HG03045 (cell line): ENCODE measurements at regions not wholly inside any gene's neighbourhood (a gene's known extent, or its start where the extent isn't known, plus 50 kb on each side); places are given as distances from the start of the nearest gene placed in this dataset.
A peak's percentile ranks its signal among the peaks of the same experiment; 100 is the strongest.
"Not testable (repeated sequence)": the region's sequence is repeated elsewhere in the genome, so short reads cannot be mapped to it uniquely, and the experiment has no call there.

Experiments
- ATAC-seq: cut with Tn5 transposase; IDR thresholded peaks from one replicate; pipeline ENCODE4 v1.9.1; 2021; ENCODE audit warnings: mild to moderate bottlenecking, moderate library complexity; ENCODE audit not compliant: unreplicated experiment

DNA sequence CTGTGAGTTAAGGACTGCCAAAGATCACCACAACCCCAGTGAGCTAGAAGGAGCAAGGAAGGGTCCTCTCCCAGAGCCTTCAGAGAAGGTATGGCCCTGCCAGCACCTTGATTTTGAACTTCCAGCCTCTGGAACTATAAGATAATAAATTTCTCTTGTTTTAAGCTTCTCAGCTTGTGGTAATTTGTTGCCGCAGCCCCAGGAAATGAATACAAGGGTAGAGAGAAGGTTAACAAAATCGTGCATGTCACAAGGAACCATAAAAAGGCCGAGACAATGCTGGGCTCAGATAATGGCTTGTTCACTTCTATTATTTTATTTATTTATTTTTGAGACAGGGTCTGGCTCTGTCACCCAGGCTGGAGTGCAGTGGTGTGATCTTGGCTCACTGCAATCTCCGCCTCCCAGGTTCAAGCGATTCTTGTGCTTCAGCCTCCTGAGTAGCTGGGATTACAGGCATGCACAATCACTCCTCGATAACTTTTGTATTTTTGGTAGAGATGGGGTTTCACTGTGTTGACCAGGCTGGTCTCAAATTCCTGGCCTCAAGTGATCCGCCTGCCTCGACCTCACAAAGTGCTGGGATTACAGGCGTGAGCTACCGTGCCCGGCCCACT is 71.5 kb downstream of the WSB1 start:
- not testable (repeated sequence) for ATAC-seq

DNA sequence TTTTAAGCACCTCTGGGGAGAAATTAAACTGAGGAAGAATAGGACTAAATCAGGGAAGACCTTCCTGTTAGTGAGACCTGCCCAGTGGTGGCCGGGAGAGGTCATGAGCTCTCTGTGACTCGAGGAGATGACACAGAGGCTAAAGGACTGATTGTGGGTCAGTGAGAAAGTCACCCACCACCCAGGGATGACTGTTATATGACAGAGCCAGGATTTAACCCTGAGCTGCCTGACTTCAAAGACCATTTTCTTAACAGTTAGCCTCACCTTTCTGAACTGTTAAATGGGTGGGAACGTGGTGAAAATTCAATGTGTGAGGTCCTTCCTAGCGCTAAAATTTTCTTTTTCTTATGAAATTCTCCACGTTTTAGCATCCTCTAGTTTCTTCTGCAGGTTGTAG is 72.5 kb downstream of the WSB1 start:
- ATAC-seq = no peak

DNA sequence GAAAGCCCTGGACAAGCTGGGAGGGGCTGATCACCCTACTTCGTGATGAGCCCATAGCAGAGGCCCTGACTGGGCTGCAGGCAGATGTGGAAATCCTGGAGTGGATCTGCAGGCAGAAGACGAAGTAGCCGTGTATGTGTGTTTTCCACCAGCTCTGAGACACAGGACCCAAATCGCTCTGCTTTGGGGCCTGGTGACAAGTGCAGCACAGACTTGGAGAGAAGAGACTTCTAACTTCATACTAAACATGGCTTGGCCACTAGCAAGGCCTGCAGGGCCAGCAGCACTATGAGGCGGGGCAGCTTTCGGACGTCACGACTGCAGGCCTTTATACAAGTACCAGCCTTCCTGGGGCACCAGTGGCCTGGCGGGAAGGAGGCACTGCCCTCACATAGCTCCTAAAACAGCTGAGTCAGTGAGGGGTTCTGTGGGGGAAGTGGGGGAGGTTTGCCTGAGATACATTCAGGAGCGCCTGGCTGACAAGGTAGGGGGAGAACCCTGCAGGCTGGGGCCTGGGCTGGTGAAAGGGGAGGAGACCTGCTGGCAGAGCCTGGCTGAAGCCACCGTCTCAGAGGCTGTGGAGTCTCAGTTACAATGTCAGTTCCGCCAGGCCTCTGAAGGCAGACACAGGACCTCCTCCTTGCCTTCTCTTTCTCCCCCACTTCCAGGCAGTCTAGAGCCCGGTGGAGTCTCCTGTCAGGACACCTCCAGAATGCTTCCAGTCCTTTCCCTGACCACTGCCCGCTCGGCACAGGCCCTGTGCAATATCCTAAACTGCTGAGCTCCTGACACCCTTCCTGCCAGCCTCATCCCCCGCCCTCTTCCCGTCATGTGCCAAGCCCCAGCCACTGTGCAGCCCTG is 73.4 kb downstream of the WSB1 start:
- no peak for ATAC-seq

DNA sequence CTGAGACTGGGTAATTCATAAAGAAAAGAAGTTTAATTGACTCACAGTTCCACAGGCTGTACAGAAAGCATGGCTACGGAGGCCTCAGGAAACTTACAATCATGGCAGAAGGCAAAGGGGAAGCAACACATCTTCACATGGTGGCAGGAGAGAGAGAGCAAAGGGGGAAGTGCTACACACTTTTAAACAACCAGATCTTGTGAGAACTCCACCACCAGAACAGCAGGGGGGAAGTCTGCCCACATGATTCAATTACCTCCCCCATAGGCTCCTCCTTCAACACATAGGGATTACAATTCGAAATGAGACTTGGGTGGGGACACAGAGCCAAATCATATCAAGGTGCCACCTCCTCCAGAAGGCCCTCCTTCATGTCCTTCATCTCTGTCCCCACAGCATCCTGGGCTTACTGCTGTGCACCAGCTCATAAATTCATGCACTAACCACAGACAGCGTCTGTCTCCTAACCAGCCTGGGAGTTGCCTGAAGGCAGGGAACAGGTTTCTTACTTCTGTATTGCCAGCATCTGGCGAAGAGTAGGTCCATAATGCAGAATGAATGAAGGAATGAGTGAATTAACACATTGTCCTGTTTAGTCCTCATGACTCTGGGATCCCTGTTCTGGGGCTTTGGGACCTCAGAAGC is 74.4 kb downstream of the WSB1 start:
- no peak for ATAC-seq

DNA sequence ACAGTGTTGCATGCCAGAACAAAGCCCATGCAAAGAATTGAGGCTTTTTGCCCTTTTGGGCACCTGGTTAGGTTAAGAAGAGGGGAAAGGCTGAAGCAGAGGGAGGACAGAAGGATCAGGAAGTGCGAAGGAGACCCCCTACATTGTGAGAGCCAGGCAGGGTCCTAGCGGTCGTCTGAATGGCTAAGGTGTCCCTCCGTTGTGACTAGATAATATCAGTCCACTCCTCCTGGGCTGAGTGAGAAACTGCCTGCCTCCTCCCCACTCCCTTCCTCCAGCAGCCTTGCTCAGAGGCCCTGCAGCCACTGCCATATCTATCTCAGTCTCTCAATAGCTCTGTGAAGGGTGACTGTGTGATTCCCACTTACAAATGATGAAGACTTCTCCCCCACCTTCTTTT is 75.1 kb downstream of the WSB1 start:
- ATAC-seq = no peak

DNA sequence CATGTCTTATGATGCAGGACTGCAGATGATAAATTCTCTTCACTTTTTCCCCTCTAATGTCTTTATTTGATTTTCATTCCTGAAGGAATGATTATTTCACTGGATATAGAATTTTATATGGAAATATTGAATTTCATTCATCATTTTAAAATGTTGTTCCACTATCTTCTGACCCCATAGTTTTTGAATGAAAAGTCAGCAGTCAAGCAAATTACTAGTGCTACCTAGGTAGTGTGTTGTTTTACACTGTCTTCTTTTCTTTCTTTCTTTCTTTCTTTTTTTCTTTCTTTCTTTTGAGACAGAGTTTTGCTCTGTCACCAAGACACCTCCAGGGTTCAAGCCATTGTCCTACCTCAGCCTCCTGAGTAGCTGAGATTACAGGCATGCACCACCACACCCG is 76.9 kb downstream of the WSB1 start:
- ATAC-seq = no peak

DNA sequence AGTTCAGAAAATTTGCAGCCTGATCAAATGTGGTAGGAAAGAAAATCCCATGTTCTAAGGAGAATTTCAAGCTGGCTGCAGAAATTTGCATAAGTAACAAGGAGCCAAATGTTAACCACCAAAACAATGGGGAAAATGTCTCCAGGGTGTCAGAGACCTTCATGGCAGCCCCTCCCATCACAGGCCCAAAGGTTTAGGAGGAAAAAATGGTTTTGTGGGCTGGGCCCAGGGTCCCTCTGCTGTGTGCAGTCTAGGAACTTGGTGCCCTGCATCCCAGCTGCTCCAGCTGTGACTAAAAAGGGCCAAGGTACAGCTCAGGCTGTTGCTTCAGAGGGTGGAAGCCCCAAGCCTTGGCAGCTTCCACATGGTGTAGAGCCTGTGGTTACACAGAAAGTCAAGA is 79.8 kb downstream of the WSB1 start:
- ATAC-seq = not testable (repeated sequence)

DNA sequence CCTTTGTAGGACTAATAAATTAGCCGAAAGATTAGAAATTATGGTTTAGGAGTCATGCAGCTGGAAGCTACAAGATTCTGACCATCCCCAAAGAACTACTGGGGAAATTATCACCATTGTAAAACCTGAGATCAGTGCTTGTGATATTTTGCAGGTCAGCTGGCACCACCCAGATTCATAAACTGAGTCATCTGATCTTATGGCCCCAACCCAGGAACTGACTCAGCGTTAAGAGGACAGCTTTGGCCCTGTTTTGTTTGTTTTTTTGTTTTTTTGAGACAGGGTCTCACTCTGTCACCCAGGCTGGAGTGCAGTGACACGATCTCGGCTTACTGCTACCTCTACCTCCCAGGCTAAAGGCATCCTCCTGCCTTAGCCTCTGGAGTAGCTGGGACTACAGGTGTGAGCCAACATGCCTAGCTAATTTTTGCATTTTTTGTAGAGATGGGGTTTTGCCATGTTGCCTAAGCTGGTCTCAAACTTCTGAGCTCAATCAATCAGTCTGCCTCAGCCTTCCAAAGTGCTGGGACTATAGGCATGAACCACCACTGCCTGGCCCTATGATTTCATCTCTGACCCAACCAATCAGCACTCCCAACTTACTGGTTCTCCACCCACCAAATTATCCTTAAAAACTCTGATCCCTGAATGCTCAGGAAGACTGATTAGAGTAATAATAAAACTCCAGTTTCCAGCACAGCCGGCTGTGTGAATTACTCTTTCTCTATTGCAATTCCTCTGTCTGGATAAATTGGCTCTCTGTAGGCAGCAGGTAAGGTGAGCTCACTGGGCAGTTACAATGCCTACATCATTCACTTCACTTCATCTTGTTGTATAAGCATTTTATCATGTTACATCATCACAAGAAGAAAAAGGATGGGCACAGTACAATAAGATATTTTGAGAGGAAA is 79.4 kb upstream of the KSR1 start:
- no peak for ATAC-seq

DNA sequence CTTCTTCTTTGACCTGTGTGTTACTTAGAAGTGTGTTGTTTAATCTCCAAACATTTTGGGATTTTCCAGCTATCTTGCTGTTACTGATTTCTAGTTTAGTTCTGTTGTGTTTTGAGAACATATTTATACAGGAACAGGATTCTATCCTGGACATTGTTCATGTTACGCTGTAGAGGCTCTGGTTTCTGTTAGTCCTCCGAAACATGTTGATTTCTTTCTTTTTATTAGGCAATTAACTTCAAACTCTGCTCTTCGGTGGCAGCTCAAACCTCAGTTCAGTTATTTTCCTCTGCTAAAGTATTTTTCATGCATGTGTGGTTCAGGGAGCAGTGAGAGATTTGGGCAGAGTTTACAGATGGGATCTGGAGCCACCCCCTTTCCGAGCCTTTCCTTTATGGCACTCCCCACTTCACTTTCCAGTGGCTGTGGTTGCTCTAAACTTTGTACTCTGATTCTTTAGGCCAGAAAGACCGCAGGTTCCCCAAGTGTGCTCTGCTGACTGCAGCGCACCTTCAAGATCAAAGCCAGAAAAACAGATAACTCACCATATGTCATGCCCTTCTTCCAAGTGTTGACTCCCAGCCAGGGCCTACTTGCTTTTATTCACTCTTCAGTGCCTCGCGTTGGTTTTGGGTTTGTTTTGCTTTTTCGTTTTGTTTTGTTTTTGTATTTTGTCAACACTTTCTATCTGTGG is 77.6 kb upstream of the KSR1 start:
- no peak for ATAC-seq

DNA sequence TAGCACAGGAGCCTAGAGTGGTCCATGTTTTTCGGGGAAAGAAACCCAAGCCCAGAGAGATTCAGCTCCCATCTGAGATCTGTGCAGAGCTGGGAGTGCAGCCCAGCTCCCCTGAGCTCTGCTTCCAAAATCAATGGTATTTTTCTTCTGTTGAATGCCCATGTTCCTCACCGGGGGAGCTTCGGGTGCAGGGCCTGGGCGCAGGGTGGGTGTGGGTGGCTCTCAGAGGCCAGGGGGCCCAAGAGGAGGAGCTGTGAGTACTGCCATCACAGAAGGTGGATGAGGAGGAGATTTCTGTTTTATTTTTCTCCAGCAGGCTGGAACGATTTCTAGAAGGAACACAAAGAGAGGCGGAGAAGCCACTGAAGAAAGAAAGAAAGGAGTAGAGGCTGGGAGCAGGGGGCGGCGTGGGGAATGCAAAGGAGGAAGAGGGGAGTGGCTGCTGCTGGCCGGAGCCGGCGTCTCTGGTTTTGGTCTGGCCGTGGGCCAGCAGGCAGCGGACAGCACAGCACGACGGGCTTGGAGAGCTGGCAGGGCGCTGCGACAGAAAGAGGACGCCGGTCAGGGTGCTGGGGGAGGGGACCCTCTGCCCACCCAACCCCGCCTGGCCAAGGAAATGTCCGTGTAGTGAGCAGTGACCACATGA is 76.2 kb upstream of the KSR1 start:
- no peak for ATAC-seq

DNA sequence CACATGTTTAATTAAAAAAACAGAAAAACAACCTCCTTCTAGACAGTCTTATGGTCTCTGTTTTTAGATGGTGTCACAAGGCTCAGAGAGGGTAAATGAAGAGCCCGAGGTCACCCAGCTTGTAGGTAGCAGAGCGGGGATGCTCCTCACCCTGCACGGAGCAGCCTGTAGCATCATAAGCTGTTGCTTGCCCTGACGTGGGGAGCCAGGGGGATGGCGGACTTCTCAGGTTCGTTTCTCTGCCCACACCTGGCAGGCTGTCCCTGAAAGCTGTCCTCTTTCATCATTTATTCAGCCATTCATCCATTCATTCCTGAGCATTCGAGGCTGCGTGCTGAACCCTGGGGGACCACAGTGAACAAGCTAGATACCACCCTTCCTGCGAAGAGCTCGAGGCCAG is 75.7 kb upstream of the KSR1 start:
- no peak for ATAC-seq

DNA sequence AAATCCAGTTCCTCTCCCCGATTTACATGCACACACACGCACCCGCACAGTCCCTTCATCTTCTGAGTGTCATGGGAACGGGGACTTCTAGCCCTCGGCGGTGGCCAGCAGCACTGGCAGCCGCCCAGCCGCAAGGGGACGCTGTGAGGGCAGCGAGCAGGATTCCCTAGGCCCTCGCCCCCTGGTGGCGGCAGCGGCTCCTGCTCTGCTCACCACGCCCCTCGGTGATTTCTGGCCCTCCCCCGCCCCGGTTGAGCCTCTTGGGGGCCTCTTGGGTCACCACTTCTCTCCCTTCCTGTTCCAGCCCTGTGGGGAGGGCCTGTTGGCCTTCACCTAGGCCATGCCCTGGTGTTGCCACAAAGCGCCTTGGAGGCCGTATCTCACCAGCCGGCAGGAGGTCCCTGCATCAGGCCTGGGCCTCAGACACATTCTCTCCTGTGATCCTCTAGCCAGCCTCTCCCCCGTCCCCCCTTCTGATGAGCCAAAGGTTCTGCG is 75.2 kb upstream of the KSR1 start:
- peak; percentile 60 for ATAC-seq

DNA sequence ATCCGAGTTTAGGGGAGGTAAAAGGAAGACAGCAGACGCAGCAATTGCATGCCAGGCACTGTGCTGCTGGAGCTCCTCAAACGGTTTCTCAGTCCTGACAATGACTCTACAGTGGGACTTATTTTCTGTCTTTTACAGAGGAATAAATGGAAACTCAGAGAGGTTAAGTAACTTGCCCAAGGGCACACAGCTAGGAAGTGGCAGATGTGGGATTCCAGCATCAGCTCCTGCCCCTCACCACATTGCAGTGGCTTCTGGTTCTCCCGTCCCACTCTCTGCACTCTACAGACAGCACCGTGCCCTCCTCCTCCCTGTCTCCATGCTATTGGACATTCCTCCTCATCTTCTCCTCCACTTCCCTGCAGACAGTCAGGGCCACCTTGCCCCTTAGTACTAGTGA is 74.2 kb upstream of the KSR1 start:
- ATAC-seq = no peak

DNA sequence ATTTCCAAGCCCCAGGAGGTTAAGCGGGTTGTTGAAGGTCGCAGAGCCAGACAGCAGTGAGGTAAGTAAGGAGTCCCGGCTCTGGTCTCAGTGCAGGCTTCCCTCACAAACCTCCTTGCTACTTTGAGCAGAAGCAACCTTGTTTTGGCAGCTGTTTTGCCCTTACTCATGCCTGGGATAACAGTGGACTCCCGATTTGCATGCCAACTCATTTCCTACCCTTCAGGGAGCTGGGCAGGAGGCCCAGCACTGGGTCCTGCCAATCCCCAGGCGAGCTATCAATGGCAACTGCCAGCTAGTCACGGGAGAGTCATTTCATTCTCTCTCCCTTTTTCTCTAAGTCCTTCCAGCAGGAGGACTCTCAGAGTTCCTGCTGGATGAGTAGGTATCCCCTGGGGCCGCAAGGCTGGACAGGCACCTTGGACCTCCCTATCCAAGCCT is 72.0 kb upstream of the KSR1 start:
- no peak for ATAC-seq

DNA sequence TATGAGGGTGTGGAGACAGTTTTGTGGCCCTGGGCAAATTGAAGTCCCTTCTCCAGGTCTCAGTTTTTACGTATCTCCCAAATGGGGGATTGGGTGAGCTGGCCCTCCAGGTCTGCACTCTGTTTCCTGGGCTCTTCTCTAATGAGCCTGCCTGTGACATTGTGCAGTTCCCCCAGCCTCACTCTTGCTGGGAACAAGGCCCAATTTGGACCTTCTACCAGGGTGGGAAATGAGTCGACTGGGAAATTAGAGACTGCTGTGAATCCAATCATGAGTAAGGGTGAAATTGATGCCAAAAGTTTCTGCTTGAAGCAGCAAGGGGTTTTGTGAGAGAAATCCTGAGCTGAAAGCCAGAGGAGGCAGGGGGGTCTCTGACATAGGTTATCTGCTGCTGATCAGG is 71.5 kb upstream of the KSR1 start:
- no peak for ATAC-seq

DNA sequence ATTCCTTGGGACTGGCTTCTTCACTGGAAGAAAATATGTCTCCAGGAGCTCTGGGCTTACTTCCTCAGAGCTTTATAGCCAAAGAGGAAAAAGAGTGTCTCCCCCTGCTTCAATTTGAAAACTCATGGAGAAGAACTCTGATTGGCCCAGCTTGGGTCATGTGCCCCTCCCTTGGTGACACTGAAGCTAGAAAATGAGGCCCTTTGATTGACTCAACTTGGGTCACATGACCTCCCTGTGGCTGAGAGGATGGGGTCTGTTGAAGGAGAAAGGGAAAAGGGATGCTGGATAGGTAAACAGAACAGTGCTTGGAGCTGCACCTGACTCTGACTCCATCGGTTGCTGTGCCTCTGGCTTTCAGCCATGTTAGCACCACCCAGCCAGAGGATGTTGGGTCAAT is 70.6 kb upstream of the KSR1 start:
- no peak for ATAC-seq

DNA sequence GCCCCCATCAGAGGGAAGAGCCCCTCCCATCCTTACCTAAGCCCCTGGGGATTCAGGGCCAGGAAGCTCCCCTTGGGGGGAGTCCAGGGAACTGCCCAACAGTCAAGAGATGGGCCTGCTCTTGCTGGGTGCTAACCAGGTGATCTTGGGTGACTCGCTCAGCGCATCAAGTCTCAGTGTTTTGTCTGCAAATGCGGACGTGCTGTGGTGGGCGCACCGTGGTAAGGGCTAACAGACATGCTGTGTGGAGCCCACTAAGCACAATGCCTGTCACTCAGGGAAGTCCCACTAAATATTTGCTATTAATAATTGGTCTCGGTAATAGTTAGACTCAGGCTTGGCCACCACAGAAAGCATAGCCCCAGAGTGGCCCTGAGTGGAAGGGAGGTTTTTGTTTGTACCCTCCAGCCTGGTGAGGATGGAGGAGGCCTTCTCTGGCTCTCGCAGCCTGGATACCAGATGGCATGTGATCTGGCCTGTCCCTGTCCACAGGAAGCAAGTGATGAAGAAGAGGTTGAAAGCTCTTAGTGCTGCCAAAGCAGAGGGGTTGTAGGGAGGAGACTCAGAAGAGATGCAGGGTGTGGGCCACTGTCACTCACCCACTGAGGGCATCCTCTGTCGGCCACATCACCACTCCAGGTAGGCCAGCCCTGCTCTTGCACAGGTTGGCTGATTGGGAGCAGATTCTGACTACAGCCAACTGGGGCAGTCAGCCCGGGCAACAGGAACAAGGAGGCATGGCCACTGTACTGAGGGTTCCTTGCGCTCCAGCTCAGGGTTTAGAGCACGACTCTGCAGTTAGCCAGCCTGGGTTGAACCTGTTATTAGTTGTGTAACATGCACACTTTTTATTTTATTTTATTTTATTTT is 69.8 kb upstream of the KSR1 start:
- ATAC-seq = no peak

DNA sequence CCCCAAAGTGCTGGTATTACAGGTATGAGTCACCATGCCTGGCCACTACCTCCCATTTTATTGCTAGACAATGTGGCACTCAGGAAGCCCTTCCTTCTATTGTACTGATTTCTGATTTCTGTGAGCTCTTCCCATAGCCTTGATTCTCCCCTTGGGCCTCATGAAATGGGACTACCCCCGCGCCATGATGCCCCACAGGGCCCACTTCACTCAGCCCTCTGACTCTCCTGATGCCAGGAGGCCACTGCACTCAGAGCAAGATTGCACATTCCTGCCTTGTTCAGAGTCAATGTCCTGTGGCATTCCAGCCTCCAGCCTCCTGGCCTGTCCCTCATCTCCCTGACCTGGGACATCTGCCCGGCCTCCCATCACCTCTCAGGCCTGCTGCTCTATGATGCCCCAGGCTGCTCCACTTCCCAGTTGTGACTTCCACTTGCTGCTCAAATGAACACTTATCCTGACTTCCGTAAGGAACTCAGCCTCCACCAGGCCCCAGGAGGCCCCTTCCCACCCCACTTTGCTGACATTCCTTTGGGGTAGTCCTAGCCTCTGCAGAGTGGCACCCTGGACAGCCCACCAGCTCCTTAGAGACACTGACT is 66.6 kb upstream of the KSR1 start:
- ATAC-seq = no peak
